Prostate gland (tissue), 2 donors: ENCODE measurements at regions not wholly inside any gene's neighbourhood (a gene's known extent, or its start where the extent isn't known, plus 50 kb on each side); places are given as distances from the start of the nearest gene placed in this dataset.

Experiments used
- POLR2A ChIP-seq: fragments of 450-650 bp; IDR thresholded peaks from one replicate; pipeline ENCODE4 v1.6.1; 2016; ENCODE audit warnings: antibody characterized with exemption, mild to moderate bottlenecking
- POLR2AphosphoS5 ChIP-seq: sonication (generic); formaldehyde crosslinking; IDR thresholded peaks from one replicate; pipeline ENCODE4 v1.6.1; 2017; ENCODE audit warnings: antibody characterized with exemption
- TF ChIP-seq, protein P1 (sequence below), 4 experiments: fragments of 200-600 bp in 2 of 4; fragments of 450-650 bp in 2 of 4; sonication (generic) in 2 of 4; IDR thresholded peaks; 1 replicate in 3 of 4; 2 replicates in 1 of 4; pipeline ENCODE4 v1.5.1; 2016 to 2019; ENCODE audit warnings: antibody characterized with exemption in 4 of 4, mild to moderate bottlenecking in 2 of 4, moderate library complexity in 2 of 4

GRCh38 chr9:107824556-107824955, 335.0 kb upstream of the KLF4 start:
- TF ChIP-seq, protein P1, sequence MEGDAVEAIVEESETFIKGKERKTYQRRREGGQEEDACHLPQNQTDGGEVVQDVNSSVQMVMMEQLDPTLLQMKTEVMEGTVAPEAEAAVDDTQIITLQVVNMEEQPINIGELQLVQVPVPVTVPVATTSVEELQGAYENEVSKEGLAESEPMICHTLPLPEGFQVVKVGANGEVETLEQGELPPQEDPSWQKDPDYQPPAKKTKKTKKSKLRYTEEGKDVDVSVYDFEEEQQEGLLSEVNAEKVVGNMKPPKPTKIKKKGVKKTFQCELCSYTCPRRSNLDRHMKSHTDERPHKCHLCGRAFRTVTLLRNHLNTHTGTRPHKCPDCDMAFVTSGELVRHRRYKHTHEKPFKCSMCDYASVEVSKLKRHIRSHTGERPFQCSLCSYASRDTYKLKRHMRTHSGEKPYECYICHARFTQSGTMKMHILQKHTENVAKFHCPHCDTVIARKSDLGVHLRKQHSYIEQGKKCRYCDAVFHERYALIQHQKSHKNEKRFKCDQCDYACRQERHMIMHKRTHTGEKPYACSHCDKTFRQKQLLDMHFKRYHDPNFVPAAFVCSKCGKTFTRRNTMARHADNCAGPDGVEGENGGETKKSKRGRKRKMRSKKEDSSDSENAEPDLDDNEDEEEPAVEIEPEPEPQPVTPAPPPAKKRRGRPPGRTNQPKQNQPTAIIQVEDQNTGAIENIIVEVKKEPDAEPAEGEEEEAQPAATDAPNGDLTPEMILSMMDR (IDR thresholded peaks at IDR 0.05) = no peak
- TF ChIP-seq POLR2A (no peak), POLR2AphosphoS5 (no peak)
